Esophagus muscularis mucosa (tissue), 4 donors: ENCODE measurements at regions not wholly inside any gene's neighbourhood (a gene's known extent, or its start where the extent isn't known, plus 50 kb on each side); places are given as distances from the start of the nearest gene placed in this dataset.

Experiments
- DNase-seq: peaks from one replicate; pipeline ENCODE4 v3.0.0-alpha.2; 2017; ENCODE audit errors: extremely low spot score
- H3K27ac ChIP-seq, 4 donors: fragments of 200-600 bp; sonication (generic); replicated peaks in 1 of 4; 1 replicate in 3 of 4; 2 replicates in 1 of 4; pipeline ENCODE4 v1.5.1; 2016 to 2019; ENCODE audit warnings: mild to moderate bottlenecking in 1 of 4
- H3K27me3 ChIP-seq, 4 donors: fragments of 200-600 bp; sonication (generic); one replicate each; pipeline versions ENCODE4 v1.5.1 to v1.6.0; 2016 to 2019
- H3K36me3 ChIP-seq, 4 donors: fragments of 200-600 bp; sonication (generic); one replicate each; pipeline ENCODE4 v1.5.1; 2016 to 2019
- H3K4me1 ChIP-seq, 4 donors: fragments of 200-600 bp; sonication (generic); one replicate each; pipeline ENCODE4 v1.5.1; 2016 to 2019
- H3K4me3 ChIP-seq, 4 donors: fragments of 200-600 bp; sonication (generic); 1 replicate in 2 of 4; 2 replicates in 2 of 4; pipeline ENCODE4 v1.5.1; 2016 to 2019; ENCODE audit warnings: mild to moderate bottlenecking in 4 of 4, moderate library complexity in 1 of 4
- H3K9me3 ChIP-seq, 4 donors: fragments of 200-600 bp; sonication (generic); 1 replicate in 3 of 4; 2 replicates in 1 of 4; pipeline ENCODE4 v1.5.1; 2016 to 2019
- CTCF ChIP-seq, 3 experiments: fragments of 200-600 bp in 2 of 3; fragments of 450-650 bp in 1 of 3; sonication (generic) in 2 of 3; IDR thresholded peaks; one replicate each; pipeline ENCODE4 v1.5.1; 2017 to 2019; ENCODE audit warnings: antibody characterized with exemption in 3 of 3, mild to moderate bottlenecking in 2 of 3, moderate library complexity in 1 of 3
- EP300 ChIP-seq: sonication (generic); formaldehyde crosslinking; IDR thresholded peaks from one replicate; pipeline ENCODE4 v1.6.1; 2017; ENCODE audit warnings: antibody characterized with exemption
- POLR2A ChIP-seq: fragments of 450-650 bp; IDR thresholded peaks from one replicate; pipeline ENCODE4 v1.6.1; 2017; ENCODE audit warnings: antibody characterized with exemption, moderate library complexity, mild to moderate bottlenecking, low read depth
- POLR2AphosphoS5 ChIP-seq, 2 donors: sonication (generic); formaldehyde crosslinking; IDR thresholded peaks; one replicate each; pipeline ENCODE4 v1.6.1; 2017; ENCODE audit warnings: antibody characterized with exemption in 2 of 2
- WGBS: methylation state at CpG from one replicate; pipeline ENCODE4 v1.1.5; 2018; 5-methylcytosine and 5-hydroxymethylcytosine counted together
- intact Hi-C: fragments of 100-400 bp; cut with DNase I; formaldehyde crosslinking; loops from one replicate; pipeline ENCODE4 v1.15.1; 2023

- intact Hi-C loops, result no loop called here
- DNase-seq, result no peak
- H3K9me3 ChIP-seq, result no peaks in the 10 kb centered on the region
- WGBS, result 37% methylated on average over 3 of the region's 3 CpGs
- TF ChIP-seq CTCF (IDR thresholded peaks at IDR 0.05) (no peak), EP300 (no peak), POLR2AphosphoS5 (IDR thresholded peaks at IDR 0.05) (no peak), POLR2A (no peak)
- H3K27ac ChIP-seq, result no peak overlapping the region
- no peaks in the 10 kb centered on the region for H3K27me3 ChIP-seq
- no peak overlapping the region for H3K4me3 ChIP-seq
- no peaks in the 10 kb centered on the region for H3K4me1 ChIP-seq
- no peaks in the 10 kb centered on the region for H3K36me3 ChIP-seq
Measured at GRCh38 chr18:38930881-38931753, 1365.5 kb upstream of the CELF4 start.

- no peak for DNase-seq
- no peaks in the 10 kb centered on the region for H3K9me3 ChIP-seq
- H3K4me1 ChIP-seq, result no peaks in the 10 kb centered on the region
- H3K4me3 ChIP-seq, result no peak overlapping the region
- no peaks in the 10 kb centered on the region for H3K36me3 ChIP-seq
- no peaks in the 10 kb centered on the region for H3K27me3 ChIP-seq
- 86% methylated on average over 3 of the region's 3 CpGs for WGBS
- TF ChIP-seq POLR2A (no peak), POLR2AphosphoS5 (IDR thresholded peaks at IDR 0.05) (no peak), CTCF (IDR thresholded peaks at IDR 0.05) (no peak), EP300 (no peak)
- no peak overlapping the region for H3K27ac ChIP-seq
- intact Hi-C loops, result no loop called here
Measured at GRCh38 chr18:38923540-38923939, 1357.9 kb upstream of the CELF4 start.

- Histone ChIP-seq H3K4me1 (no peaks in the 10 kb centered on the region), H3K4me3 (no peak overlapping the region), H3K9me3 (no peaks in the 10 kb centered on the region), H3K36me3 (no peaks in the 10 kb centered on the region), H3K27ac (no peak overlapping the region), H3K27me3 (no peaks in the 10 kb centered on the region)
- 76% methylated on average over 1 of the region's 1 CpG for WGBS
- intact Hi-C loops, result no loop called here
- TF ChIP-seq POLR2AphosphoS5 (IDR thresholded peaks at IDR 0.05) (no peak), POLR2A (no peak), CTCF (IDR thresholded peaks at IDR 0.05) (no peak), EP300 (no peak)
- DNase-seq, result no peak
Measured at GRCh38 chr18:38923126-38923525, 1357.5 kb upstream of the CELF4 start.

GRCh38 chr18:38909972-38910371 is 1344.4 kb upstream of the CELF4 start:
- no peaks in the 10 kb centered on the region for H3K4me1 ChIP-seq
- H3K4me3 ChIP-seq, result no peak overlapping the region
- H3K27me3 ChIP-seq, result no peaks in the 10 kb centered on the region
- H3K27ac ChIP-seq, result no peak overlapping the region
- no peaks in the 10 kb centered on the region for H3K36me3 ChIP-seq
- WGBS, result 94% methylated on average over 2 of the region's 2 CpGs
- DNase-seq, result no peak
- intact Hi-C loops, result no loop called here
- no peaks in the 10 kb centered on the region for H3K9me3 ChIP-seq
- no peak for TF ChIP-seq CTCF (IDR thresholded peaks at IDR 0.05)
- no peak for TF ChIP-seq POLR2A
- TF ChIP-seq POLR2AphosphoS5 (IDR thresholded peaks at IDR 0.05), result no peak

GRCh38 chr18:38902796-38903195 is 1337.2 kb upstream of the CELF4 start:
- intact Hi-C loops, result no loop called here
- Histone ChIP-seq H3K27me3 (no peaks in the 10 kb centered on the region), H3K27ac (no peak overlapping the region), H3K4me3 (no peak overlapping the region), H3K36me3 (no peaks in the 10 kb centered on the region), H3K4me1 (no peaks in the 10 kb centered on the region), H3K9me3 (no peaks in the 10 kb centered on the region)
- no peak for TF ChIP-seq POLR2A
- no peak for TF ChIP-seq EP300
- TF ChIP-seq POLR2AphosphoS5 (IDR thresholded peaks at IDR 0.05), result no peak
- TF ChIP-seq CTCF (IDR thresholded peaks at IDR 0.05), result no peak
- 53% methylated on average over 2 of the region's 2 CpGs for WGBS
- DNase-seq, result no peak
